ENCODE measurements at regions not wholly inside any gene's neighbourhood (a gene's known extent, or its start where the extent isn't known, plus 50 kb on each side); places are given as distances from the start of the nearest gene placed in this dataset.

DNA sequence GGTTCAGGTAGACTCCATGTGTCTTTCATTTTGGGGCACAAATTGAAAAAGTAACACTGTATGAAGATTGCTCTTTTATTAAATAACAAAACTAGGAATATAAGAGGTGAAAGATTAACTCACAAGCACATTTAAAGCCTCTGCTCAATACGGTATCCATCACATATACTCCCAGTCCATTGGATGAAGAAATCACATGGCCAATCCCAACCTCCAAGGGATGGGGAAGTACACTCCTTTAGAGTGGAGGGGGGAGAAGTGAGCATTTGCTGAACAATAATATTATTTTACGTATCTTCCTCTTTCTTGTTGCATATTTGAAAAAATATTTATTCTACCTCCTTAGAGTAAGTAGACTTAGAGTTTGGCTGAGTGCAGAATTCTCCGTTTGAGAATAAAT lies 316.5 kb downstream of the LMX1A start:
- no peaks in the 10 kb centered on the region for H3K27me3 Mint-ChIP-seq (ENCODE audit: low read depth)
- no peak overlapping the region for H3K4me3 Mint-ChIP-seq (ENCODE audit: low read depth)
- H3K36me3 Mint-ChIP-seq (ENCODE audit: low read depth) = no peaks in the 10 kb centered on the region
- intact Hi-C loops (cut with micrococcal nuclease) = no loop called here
- no peaks in the 10 kb centered on the region for H3K4me1 Mint-ChIP-seq (ENCODE audit: low read depth)
- DNase-seq (ENCODE audit: low spot score) = no peak
- H3K27ac Mint-ChIP-seq = no peak overlapping the region
- H3K9me3 Mint-ChIP-seq = no peaks in the 10 kb centered on the region

DNA sequence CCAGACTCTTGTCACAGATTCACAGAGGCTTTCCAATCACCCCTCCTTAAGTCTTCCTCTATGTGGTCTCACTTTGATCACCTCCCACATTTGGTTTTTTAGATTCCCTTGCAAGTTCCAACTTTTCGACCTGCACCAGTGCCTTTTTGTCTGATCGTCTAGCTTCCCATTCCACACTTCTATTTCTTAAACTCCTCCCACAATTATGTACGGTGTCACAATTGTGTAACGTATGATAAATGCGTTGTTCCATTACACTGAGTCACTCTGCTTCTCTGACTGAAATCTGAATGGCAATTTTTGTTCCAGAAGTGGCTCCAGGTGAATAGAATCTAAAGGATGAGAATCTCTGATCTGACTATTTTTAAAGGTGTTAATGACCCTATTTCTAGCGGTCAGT lies 320.1 kb downstream of the LMX1A start:
- DNase-seq (ENCODE audit: low spot score) = no peak
- Mint-ChIP-seq H3K36me3 (ENCODE audit: low read depth) (no peaks in the 10 kb centered on the region), H3K4me3 (ENCODE audit: low read depth) (no peak overlapping the region), H3K27ac (no peak overlapping the region), H3K4me1 (ENCODE audit: low read depth) (no peaks in the 10 kb centered on the region), H3K9me3 (no peaks in the 10 kb centered on the region), H3K27me3 (ENCODE audit: low read depth) (no peaks in the 10 kb centered on the region)
- intact Hi-C loops (cut with micrococcal nuclease) = no loop called here

DNA sequence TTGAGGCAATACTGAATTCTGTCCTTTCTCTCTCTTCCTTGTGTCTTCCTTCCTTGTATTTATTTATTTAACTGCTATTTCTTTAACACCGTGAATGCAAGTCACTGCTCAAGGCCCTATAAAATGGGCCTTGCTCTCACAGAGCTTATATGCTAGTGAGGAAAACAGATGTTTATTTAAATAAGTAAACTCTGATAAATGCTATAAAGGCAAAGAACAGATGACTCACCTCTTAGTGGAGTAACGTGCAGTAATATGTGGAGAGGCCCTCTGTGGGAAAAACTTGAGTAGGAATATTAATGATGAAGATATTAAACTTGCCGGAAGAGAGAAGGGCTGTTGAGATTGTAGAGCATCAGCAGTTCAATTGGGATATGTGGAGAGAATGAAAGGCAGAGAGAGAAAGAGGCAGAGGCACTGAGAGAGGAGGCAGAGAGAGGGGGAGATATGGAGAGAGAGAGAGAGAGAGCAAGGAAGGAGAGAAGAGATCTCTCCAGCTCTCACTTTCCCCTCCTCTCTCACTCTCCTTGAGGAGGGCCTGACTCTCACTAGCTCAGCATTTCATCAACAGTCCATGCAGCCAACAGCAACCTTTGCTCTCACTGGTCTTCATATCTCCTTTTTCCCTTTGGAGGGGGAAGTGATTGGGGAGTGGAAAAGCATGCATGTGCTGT lies 322.2 kb downstream of the LMX1A start:
- no peak overlapping the region for H3K27ac Mint-ChIP-seq

DNA sequence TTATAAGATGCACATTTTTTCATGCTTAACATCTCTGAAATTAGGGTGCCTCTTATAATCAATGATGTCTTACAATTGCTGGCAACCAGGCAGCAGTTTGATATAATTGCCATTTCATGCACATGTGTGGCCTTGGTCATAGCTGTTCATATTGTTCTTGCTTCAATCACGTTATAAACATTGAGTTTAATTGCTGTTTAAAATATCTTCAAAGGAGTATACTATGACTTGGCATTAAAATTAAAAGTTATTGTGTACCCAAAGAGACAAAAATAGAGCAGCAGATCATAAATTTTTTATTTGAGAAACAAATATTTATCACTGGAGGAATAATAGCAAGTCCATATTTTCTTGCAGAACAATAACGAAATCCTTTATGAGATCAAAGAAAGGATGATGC lies 325.5 kb downstream of the LMX1A start:
- no peak overlapping the region for H3K27ac Mint-ChIP-seq
- no peaks in the 10 kb centered on the region for H3K4me1 Mint-ChIP-seq (ENCODE audit: low read depth)
- H3K4me3 Mint-ChIP-seq (ENCODE audit: low read depth) = no peak overlapping the region
- H3K36me3 Mint-ChIP-seq (ENCODE audit: low read depth) = no peaks in the 10 kb centered on the region
- intact Hi-C loops (cut with micrococcal nuclease) = no loop called here
- DNase-seq (ENCODE audit: low spot score) = no peak
- H3K27me3 Mint-ChIP-seq (ENCODE audit: low read depth) = no peaks in the 10 kb centered on the region
- H3K9me3 Mint-ChIP-seq = no peaks in the 10 kb centered on the region

More for the DNA sequence above, 322.2 kb downstream of the LMX1A start:
- Mint-ChIP-seq H3K36me3 (ENCODE audit: low read depth) (no peaks in the 10 kb centered on the region), H3K4me3 (ENCODE audit: low read depth) (no peak overlapping the region), H3K9me3 (no peaks in the 10 kb centered on the region), H3K4me1 (ENCODE audit: low read depth) (no peaks in the 10 kb centered on the region), H3K27me3 (ENCODE audit: low read depth) (no peaks in the 10 kb centered on the region)
- DNase-seq (ENCODE audit: low spot score) = no peak
- intact Hi-C loops (cut with micrococcal nuclease) = no loop called here

DNA sequence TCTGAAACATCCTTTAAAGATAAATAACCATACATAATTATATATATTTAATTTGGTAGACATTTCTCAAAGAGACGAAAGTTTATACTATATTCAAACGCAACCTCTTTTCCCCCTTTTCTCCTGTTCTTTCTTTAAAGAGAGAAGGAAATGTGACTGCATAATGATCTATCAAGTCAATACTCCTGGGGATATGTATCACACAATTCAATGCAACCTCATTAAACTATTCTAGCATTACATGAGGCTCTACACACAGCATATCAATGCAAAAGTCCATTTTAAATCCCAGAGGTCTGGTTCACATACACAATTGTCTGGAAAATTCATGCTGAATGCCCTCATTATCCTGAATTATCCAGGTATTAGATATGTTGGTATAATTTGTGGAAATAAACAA lies 330.7 kb downstream of the LMX1A start:
- H3K9me3 Mint-ChIP-seq = peaks cover 11% of the 10 kb centered on the region
- no peak overlapping the region for H3K4me3 Mint-ChIP-seq (ENCODE audit: low read depth)
- intact Hi-C loops (cut with micrococcal nuclease) = no loop called here
- H3K36me3 Mint-ChIP-seq (ENCODE audit: low read depth) = no peaks in the 10 kb centered on the region
- no peak for DNase-seq (ENCODE audit: low spot score)
- no peaks in the 10 kb centered on the region for H3K27me3 Mint-ChIP-seq (ENCODE audit: low read depth)
- no peaks in the 10 kb centered on the region for H3K4me1 Mint-ChIP-seq (ENCODE audit: low read depth)
- H3K27ac Mint-ChIP-seq = no peak overlapping the region

DNA sequence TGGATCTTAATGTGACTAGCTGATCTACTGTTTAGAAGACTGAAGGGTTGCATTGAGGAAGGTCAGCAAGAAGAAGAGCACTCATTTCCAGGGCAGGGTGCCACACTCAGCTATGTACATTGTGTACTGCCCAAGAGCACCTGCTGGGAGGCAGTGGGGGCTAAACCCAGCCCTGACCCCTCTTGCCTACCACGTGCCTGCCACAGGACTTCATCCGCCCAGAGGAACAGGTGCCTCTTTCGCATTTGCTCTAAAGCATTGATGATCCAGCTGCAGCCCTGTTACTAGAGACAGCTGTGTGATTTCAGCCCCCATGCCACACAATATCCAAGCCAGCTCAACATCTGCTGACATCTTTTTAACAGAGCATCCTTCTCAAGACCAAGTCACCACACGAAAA lies 341.8 kb downstream of the LMX1A start:
- Mint-ChIP-seq H3K4me3 (ENCODE audit: low read depth) (no peak overlapping the region), H3K9me3 (peaks cover 12% of the 10 kb centered on the region)
- intact Hi-C loops (cut with micrococcal nuclease) = no loop called here

DNA sequence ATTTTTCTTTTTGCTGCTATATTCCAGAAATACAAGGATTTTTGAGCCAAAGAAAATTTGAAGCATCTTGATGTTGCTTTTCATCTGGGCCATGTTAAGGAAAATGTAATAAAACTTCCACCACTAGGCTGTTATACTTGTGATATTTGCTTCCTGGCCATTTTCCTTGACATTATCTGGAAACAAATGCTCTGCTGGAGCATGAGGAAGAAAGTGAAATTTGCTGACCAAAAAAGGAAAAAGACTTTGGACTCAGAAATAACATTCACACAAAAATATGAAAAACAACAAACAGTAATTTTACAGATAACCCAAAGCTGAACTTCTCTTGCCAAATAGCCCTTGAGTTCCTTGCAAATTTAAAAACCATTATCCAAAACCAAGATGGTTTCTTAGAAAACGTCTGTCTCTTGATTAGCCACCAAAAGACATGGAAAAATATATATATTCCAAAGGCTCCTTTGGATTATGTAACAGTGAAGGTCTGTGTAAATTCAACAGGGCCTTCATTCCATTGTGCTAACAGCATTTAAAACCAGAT lies 344.5 kb downstream of the LMX1A start:
- intact Hi-C loops (cut with micrococcal nuclease) = no loop called here
- H3K4me3 Mint-ChIP-seq (ENCODE audit: low read depth) = no peak overlapping the region
- H3K27ac Mint-ChIP-seq = no peak overlapping the region
- peaks cover 2% of the 10 kb centered on the region for H3K9me3 Mint-ChIP-seq
- H3K27me3 Mint-ChIP-seq (ENCODE audit: low read depth) = no peaks in the 10 kb centered on the region
- no peaks in the 10 kb centered on the region for H3K4me1 Mint-ChIP-seq (ENCODE audit: low read depth)
- H3K36me3 Mint-ChIP-seq (ENCODE audit: low read depth) = no peaks in the 10 kb centered on the region
- no peak for DNase-seq (ENCODE audit: low spot score)

More for the DNA sequence above, 341.8 kb downstream of the LMX1A start:
- Mint-ChIP-seq H3K27ac (no peak overlapping the region), H3K4me1 (ENCODE audit: low read depth) (no peaks in the 10 kb centered on the region), H3K27me3 (ENCODE audit: low read depth) (no peaks in the 10 kb centered on the region), H3K36me3 (ENCODE audit: low read depth) (no peaks in the 10 kb centered on the region)
- DNase-seq (ENCODE audit: low spot score) = no peak

DNA sequence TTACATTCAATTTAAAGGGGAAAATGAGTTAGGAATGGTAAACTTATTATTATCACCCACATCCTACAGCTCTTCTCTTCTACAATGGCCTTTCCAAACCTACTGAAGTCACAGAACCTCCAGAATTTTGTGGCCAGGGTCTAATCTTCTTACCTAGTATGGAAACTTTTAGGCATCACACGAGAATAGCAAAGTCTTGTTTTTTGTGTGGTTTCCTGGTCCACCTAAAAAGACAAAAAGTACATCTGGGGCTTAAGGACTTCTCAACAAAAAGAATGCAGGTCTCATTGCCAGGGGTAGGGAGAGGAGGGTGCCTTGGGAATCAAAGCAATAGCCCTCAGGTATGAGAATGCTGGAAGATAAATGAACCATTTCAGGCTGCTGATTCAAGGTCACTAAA lies 345.3 kb downstream of the LMX1A start:
- DNase-seq (ENCODE audit: low spot score) = no peak
- H3K4me3 Mint-ChIP-seq (ENCODE audit: low read depth) = no peak overlapping the region
- no peaks in the 10 kb centered on the region for H3K27me3 Mint-ChIP-seq (ENCODE audit: low read depth)
- H3K36me3 Mint-ChIP-seq (ENCODE audit: low read depth) = no peaks in the 10 kb centered on the region
- H3K4me1 Mint-ChIP-seq (ENCODE audit: low read depth) = no peaks in the 10 kb centered on the region
- intact Hi-C loops (cut with micrococcal nuclease) = no loop called here
- peaks cover 2% of the 10 kb centered on the region for H3K9me3 Mint-ChIP-seq
- no peak overlapping the region for H3K27ac Mint-ChIP-seq

DNA sequence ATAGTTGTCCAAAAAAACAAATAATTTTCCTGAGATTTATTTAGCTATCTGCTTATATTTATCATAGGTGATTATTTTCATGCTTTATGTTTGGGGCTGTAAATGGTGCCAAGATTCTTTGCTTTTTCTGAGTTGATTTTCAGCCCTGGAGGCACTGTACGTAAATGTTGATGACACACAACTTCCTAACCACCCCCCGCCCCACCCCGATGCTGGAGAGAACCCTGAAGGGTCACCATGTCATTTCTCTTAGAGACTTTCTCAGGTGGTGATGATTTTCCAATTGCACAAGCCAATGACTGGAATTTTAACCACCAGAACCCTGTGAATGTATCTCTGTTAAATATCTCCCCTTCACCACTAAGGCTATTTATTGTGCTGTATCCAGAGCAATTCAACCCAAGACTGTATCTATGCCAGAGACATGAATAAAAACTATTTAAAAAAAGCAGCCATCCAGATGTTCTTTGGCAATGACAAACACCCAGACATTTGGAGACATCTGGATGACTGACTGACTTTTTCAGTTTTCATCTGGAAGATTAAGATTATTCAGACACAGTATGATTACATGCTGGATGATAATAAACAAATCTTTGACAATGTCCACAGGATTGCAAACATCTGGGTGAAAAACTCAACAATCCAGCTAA lies 346.0 kb downstream of the LMX1A start:
- intact Hi-C loops (cut with micrococcal nuclease) = no loop called here
- H3K4me1 Mint-ChIP-seq (ENCODE audit: low read depth) = no peaks in the 10 kb centered on the region
- no peak for DNase-seq (ENCODE audit: low spot score)
- H3K27me3 Mint-ChIP-seq (ENCODE audit: low read depth) = no peaks in the 10 kb centered on the region
- H3K9me3 Mint-ChIP-seq = peaks cover 2% of the 10 kb centered on the region
- H3K4me3 Mint-ChIP-seq (ENCODE audit: low read depth) = no peak overlapping the region
- no peaks in the 10 kb centered on the region for H3K36me3 Mint-ChIP-seq (ENCODE audit: low read depth)
- H3K27ac Mint-ChIP-seq = no peak overlapping the region

DNA sequence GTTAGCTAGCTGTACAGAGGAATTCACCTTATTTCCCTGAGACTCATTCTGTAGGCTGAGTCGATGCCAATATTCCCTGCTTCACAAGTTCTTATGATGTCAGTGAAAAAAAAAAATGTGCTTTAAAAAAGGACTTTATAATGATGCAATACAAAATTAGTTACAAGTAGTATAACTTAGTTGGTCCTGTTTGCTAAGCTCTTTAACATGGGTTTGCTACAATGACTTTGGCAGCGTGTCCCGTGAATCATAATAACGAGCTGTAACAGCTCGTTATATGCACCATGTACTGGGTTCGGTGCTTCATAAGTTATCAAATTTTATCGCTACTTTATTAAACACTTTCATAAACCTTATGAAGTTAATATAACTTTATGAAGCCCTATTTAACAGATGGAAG lies 349.7 kb downstream of the LMX1A start:
- Mint-ChIP-seq H3K4me1 (ENCODE audit: low read depth) (no peaks in the 10 kb centered on the region), H3K36me3 (ENCODE audit: low read depth) (no peaks in the 10 kb centered on the region), H3K4me3 (ENCODE audit: low read depth) (no peak overlapping the region), H3K27me3 (ENCODE audit: low read depth) (no peaks in the 10 kb centered on the region), H3K27ac (no peak overlapping the region), H3K9me3 (no peaks in the 10 kb centered on the region)
- intact Hi-C loops (cut with micrococcal nuclease) = no loop called here
- no peak for DNase-seq (ENCODE audit: low spot score)

DNA sequence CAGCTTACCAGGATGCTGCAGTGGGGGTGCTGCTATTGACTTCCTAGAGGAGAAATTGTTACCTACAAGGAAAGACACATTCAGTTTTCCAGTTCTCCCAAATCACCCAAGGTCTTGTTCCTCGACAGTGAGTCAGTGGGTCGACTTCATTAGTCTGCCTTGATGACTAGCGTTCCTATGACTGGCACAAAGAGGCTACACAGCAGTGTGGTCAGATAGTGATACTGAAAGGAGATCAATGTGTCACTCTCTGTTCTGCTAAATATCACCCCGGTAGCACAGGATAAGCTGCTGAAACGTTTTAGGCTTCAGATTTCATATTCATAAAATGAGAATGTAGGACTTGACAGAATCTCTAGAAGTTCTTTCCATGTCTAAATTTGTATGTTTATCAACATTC lies 357.4 kb downstream of the LMX1A start:
- no peak for DNase-seq (ENCODE audit: low spot score)
- Mint-ChIP-seq H3K36me3 (ENCODE audit: low read depth) (no peaks in the 10 kb centered on the region), H3K9me3 (no peaks in the 10 kb centered on the region), H3K4me3 (ENCODE audit: low read depth) (no peak overlapping the region), H3K4me1 (ENCODE audit: low read depth) (no peaks in the 10 kb centered on the region), H3K27ac (no peak overlapping the region), H3K27me3 (ENCODE audit: low read depth) (no peaks in the 10 kb centered on the region)
- intact Hi-C loops (cut with micrococcal nuclease) = no loop called here

DNA sequence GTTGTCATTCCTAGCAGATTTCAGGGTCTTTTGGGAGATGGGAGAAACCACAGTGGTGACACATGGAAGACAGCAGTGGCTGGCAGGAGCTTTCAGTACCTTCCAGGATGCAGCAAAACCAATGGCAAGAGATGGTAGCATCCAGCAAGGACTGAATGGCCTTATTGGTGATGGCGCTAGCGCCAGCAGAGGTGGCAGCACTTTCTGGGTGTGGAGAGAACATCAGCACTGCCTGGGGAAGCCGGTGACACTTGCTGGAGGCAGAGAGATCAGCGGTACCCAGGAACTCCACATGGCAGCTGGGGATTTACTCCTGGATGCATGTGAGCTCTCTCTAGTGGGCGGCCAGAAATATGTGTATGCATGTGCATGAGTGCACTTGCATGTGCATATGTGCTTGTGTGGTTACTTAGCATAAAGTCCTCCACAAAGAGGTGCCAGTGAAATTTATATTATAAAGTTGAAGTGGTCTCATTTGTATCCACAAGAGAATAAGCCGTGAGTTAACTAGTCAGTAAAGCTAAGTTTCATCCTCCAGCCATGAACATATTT lies 364.7 kb downstream of the LMX1A start:
- no peaks in the 10 kb centered on the region for H3K4me1 Mint-ChIP-seq (ENCODE audit: low read depth)
- DNase-seq (ENCODE audit: low spot score) = no peak
- intact Hi-C loops (cut with micrococcal nuclease) = no loop called here
- no peaks in the 10 kb centered on the region for H3K9me3 Mint-ChIP-seq
- H3K27ac Mint-ChIP-seq = no peak overlapping the region
- no peaks in the 10 kb centered on the region for H3K27me3 Mint-ChIP-seq (ENCODE audit: low read depth)
- H3K4me3 Mint-ChIP-seq (ENCODE audit: low read depth) = no peak overlapping the region
- no peaks in the 10 kb centered on the region for H3K36me3 Mint-ChIP-seq (ENCODE audit: low read depth)

DNA sequence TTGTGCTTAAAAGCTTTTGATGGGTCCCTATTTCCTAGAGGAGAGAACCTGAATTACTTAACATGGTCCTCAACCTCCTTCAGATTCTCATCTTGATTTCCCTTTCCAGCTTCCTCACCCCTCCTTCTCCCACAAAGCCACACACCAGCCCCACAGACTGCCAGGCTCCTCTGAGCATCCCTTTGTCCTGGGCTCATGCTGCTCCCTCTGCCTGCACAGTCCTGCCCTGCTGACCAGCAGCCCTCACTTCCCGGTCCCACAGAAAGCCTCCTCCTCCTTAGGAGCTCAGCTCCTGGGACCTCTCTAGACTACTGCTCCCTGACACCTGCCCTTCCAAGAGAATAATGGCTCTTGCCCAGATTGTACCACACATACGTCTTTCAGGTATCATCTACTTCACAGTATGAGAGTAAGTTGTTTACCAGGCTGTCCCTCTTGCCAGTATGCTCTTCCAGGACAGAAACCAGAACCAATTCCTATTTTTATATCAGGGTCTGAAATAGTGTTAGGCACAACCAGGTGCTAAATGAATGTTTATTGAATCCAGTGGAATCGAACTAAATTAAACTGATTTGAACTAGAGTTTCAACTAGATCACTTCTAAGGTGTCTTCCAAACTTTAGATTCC lies 373.4 kb downstream of the LMX1A start:
- no peaks in the 10 kb centered on the region for H3K36me3 Mint-ChIP-seq (ENCODE audit: low read depth)
- H3K27me3 Mint-ChIP-seq (ENCODE audit: low read depth) = no peaks in the 10 kb centered on the region
- no peaks in the 10 kb centered on the region for H3K9me3 Mint-ChIP-seq
- H3K4me3 Mint-ChIP-seq (ENCODE audit: low read depth) = no peak overlapping the region
- intact Hi-C loops (cut with micrococcal nuclease) = no loop called here
- DNase-seq (ENCODE audit: low spot score) = no peak
- no peaks in the 10 kb centered on the region for H3K4me1 Mint-ChIP-seq (ENCODE audit: low read depth)
- no peak overlapping the region for H3K27ac Mint-ChIP-seq

Measured in activated T-helper 2 cell treated with anti-CD3 and anti-CD28 coated beads, Interferon-gamma antibody, Interleukin-2, Interleukin-4, amounts not matched to agents 10 μg/mL and 5 μg/mL and 100 μg/mL, durations not matched to agents 14 hours and 24 hours and 36 hours (primary cell).